ENCODE measurements at regions not wholly inside any gene's neighbourhood (a gene's known extent, or its start where the extent isn't known, plus 50 kb on each side); places are given as distances from the start of the nearest gene placed in this dataset.

- DNase-seq = no peak
These were observed 58.3 kb upstream of the PPP1R3C start for GRCh38 chr10:91690996-91691676.

GRCh38 chr10:91690412-91690811 lies 57.5 kb upstream of the PPP1R3C start:
- no peak for DNase-seq

GRCh38 chr10:91689731-91690168 lies 56.9 kb upstream of the PPP1R3C start:
- peak; percentile 55 for DNase-seq

- DNase-seq = no peak
These were observed 52.0 kb upstream of the PPP1R3C start for GRCh38 chr10:91684841-91685240.

GRCh38 chr10:91683975-91684374 lies 51.1 kb upstream of the PPP1R3C start:
- peak; percentile 92 for DNase-seq

GRCh38 chr10:91682912-91683311 lies 50.0 kb upstream of the PPP1R3C start:
- no peak for DNase-seq
